Activated T-helper 2 cell treated with anti-CD3 and anti-CD28 coated beads, Interferon-gamma antibody, Interleukin-2, Interleukin-4, amounts not matched to agents 10 μg/mL and 5 μg/mL and 100 μg/mL, durations not matched to agents 14 hours and 24 hours and 36 hours (primary cell): ENCODE measurements at regions not wholly inside any gene's neighbourhood (a gene's known extent, or its start where the extent isn't known, plus 50 kb on each side); places are given as distances from the start of the nearest gene placed in this dataset.
"Not testable (repeated sequence)": the region's sequence is repeated elsewhere in the genome, so short reads cannot be mapped to it uniquely, and the experiment has no call there.

Source experiments
- DNase-seq: peaks from one replicate; pipeline ENCODE4 v3.0.0; 2021; ENCODE audit warnings: low spot score
- H3K27ac Mint-ChIP-seq: one replicate; pipeline ENCODE4 v1.8.0; 2021; ENCODE audit warnings: mixed read lengths
- H3K27me3 Mint-ChIP-seq: one replicate; pipeline ENCODE4 v1.8.0; 2021; ENCODE audit warnings: low read depth, mixed read lengths
- H3K36me3 Mint-ChIP-seq: one replicate; pipeline ENCODE4 v1.8.0; 2021; ENCODE audit warnings: low read depth, mixed read lengths
- H3K4me1 Mint-ChIP-seq: one replicate; pipeline ENCODE4 v1.8.0; 2021; ENCODE audit warnings: low read depth, mixed read lengths
- H3K4me3 Mint-ChIP-seq: one replicate; pipeline ENCODE4 v1.8.0; 2021; ENCODE audit warnings: low read depth, mild to moderate bottlenecking, moderate library complexity, mixed read lengths
- H3K9me3 Mint-ChIP-seq: one replicate; pipeline ENCODE4 v1.8.0; 2021; ENCODE audit warnings: mixed read lengths
- intact Hi-C: fragments of 100-400 bp; cut with micrococcal nuclease; formaldehyde crosslinking; loops from one replicate; pipeline ENCODE4 v1.15.1; 2023

DNA sequence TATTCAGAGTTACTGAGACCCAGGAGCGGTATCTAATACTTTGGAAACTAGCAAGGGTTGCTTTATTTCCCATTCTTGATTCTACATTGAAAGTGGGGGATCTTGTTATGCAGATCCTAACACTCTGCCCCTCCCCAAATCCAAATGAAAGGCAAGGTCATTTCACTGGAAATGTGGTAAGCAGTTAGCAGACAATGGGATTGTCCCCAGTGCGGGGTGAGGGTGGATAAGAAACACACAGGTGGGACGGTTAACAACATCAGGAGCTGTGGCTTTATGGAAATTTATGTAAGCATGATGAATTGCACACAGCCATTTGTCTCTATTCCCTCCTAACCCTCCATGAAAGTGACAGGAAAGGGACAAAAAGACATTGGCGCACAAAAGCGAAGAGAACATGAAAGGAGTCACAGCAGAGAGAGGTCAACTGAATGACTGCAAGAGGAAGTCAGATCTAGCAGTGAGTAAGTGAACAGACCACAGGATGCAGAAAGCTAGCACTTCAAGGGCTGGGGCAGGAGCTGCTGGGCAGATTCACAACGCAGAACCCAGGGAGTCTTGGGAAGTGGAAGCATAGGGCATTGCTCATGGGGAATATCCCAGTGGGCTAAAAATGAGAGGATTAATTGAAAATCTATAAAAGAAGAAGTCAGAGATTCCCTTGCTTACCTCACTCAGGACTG, 184.4 kb downstream of the HSD17B3 start:
- H3K27me3 Mint-ChIP-seq = peaks cover 15% of the 10 kb centered on the region
- no peak overlapping the region for H3K27ac Mint-ChIP-seq
- peaks cover 33% of the 10 kb centered on the region for H3K4me1 Mint-ChIP-seq
- H3K36me3 Mint-ChIP-seq = no peaks in the 10 kb centered on the region
- intact Hi-C loops = no loop called here
- DNase-seq = no peak
- no peak overlapping the region for H3K4me3 Mint-ChIP-seq
- H3K9me3 Mint-ChIP-seq = peaks cover 14% of the 10 kb centered on the region

DNA sequence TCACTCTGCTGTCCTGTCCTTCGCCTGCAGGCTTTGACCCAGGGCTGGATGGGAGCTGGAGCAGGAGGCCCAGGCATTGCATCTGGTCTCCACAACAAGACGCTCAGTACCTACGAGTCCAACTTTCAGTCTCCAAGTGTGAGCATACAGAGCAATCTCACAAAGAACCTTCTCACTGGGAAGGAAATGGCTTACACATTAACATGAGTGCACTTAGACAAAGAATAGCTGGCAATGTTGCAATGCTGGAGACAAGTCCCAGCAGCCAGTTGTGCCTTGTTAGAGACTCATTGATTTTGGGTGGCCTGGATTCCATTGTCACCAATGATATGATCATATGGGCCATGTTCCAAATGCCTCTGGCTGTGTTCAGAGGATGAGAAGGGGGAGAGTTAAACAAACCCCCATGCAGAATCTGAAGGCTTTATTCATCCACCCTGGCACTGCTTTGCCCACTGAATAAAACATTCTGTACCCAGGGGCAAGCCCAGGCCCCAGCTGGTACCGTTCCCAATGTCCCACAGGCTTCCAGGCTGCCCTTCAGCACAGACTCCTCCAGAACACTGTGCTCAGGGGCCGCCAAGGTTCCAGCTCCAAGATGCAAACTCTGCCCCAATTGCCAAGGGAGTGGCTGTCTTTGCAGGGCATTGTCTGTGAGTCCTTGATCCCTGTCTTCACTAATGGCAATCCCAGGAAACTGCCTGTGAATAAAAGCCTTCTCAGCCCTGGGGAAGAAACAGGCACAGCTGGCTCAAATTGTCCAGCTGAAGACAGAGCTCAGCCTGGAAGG, 185.5 kb downstream of the HSD17B3 start:
- H3K27me3 Mint-ChIP-seq = peaks cover 16% of the 10 kb centered on the region
- peaks cover 14% of the 10 kb centered on the region for H3K9me3 Mint-ChIP-seq
- H3K36me3 Mint-ChIP-seq = no peaks in the 10 kb centered on the region
- DNase-seq = no peak
- peaks cover 31% of the 10 kb centered on the region for H3K4me1 Mint-ChIP-seq
- no peak overlapping the region for H3K27ac Mint-ChIP-seq
- intact Hi-C loops = no loop called here
- no peak overlapping the region for H3K4me3 Mint-ChIP-seq

DNA sequence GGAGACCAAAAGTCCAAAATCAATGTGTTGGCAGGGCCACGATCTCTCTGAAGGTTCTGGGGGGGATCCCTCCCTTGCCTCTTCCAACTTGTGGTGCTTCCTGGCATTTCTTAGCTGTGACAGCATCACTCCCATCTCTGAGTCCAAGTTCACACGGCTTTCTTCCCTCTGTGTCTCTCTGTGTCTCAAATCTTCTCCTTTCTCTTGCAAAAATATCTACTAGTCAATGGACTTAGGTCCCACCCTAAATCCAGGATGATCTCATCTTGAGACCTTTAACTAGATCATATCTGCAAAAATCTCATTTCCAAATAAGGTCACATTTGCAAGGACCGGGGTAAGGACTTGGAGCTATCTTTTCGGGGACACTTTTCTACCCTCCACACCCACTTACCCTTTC, 186.1 kb downstream of the HSD17B3 start:
- intact Hi-C loops = no loop called here
- Mint-ChIP-seq H3K4me1 (peaks cover 24% of the 10 kb centered on the region), H3K9me3 (peaks cover 14% of the 10 kb centered on the region), H3K27ac (no peak overlapping the region), H3K36me3 (no peaks in the 10 kb centered on the region), H3K27me3 (peaks cover 19% of the 10 kb centered on the region), H3K4me3 (no peak overlapping the region)
- DNase-seq = no peak

DNA sequence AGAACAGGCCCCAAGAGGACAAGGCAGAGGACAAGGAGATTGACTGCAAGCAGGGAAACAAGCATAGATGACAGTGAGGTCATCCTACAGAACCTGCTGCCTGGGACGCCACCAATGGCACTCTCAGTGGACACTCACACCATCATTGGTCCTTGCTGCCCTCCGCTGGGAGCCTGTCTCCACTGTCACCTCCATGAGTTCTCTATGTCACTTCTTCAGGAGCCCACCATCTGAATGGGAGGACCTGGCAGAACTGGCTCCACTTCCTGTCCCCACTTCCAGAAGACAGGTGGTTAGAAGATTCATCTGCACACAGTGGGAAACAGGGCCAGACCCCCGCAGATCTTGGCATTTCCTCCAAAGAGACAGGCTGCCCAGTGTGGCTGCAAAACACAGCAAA, 188.9 kb downstream of the HSD17B3 start:
- no peak overlapping the region for H3K4me3 Mint-ChIP-seq
- no peak for DNase-seq
- H3K27ac Mint-ChIP-seq = no peak overlapping the region
- intact Hi-C loops = no loop called here
- no peaks in the 10 kb centered on the region for H3K9me3 Mint-ChIP-seq
- no peaks in the 10 kb centered on the region for H3K36me3 Mint-ChIP-seq
- peaks cover 21% of the 10 kb centered on the region for H3K4me1 Mint-ChIP-seq
- peaks cover 24% of the 10 kb centered on the region for H3K27me3 Mint-ChIP-seq

DNA sequence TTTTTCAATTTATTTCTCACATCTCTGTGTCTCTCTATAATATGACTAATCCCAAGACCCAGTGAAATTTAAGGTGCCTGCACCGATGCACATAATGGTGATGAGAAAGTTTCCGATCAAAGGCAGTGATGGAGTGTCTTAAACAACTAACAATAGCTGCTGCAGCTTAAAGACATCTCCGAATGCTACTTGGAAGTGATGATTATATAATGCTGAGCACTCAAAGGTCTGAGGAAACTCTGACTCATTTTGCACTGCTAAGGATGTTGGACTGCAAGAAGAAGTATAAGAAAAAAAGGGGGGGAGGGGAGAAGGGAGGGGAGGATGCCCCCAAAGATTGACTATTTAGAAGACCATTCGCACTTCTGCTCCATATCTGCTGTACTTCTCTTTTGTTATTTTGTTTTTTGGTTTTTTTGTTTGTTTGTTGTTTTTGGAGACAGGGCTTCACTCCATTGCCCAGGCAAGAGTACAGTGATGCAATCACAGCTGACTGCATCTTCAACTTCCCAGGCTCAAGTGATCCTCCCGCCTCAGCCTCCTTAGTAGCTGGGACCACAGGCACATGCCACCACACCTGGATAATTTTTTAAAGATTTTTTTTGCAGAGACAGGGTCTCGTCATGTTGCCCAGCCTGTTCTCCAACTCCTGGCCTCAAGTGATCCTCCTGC, 192.2 kb downstream of the HSD17B3 start:
- Mint-ChIP-seq H3K27me3 (peaks cover 27% of the 10 kb centered on the region), H3K9me3 (peaks cover 11% of the 10 kb centered on the region), H3K36me3 (peaks cover 4% of the 10 kb centered on the region), H3K4me3 (no peak overlapping the region), H3K4me1 (peaks cover 4% of the 10 kb centered on the region), H3K27ac (no peak overlapping the region)
- DNase-seq = no peak
- intact Hi-C loops = no loop called here

DNA sequence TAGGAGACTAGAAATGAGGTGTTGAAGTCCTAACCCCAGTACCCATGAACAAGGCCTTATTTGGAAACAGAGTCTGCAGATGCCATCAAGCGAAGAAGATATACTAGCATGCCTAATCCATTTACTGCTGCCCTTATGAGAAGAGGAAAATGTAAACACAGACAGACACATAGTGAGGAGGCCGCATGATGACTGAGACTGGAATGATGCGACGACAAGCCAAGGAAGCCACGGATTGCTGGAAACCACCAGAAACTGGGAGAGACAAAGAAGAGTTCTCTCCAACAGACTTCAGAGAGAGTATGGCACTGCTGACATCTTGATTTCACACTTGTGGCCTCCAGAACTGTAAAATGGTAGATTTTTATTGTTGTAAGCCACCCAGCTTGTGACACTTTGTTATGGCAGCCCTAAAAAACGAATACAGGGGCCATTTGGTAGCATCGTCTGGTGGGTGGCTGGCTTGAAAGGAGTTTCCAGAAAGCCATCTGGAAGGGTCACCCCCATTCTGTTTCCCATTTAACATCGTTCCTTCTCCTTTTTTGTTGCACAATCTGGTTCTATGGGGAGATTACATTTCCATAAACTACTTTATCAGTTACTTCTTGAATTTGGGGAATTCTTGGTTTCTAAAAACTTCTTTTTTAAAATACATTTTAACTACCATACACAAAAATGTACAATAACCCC, 193.1 kb downstream of the HSD17B3 start:
- peaks cover 4% of the 10 kb centered on the region for H3K4me1 Mint-ChIP-seq
- no peak overlapping the region for H3K4me3 Mint-ChIP-seq
- no peak overlapping the region for H3K27ac Mint-ChIP-seq
- intact Hi-C loops = no loop called here
- peaks cover 27% of the 10 kb centered on the region for H3K27me3 Mint-ChIP-seq
- no peak for DNase-seq
- H3K9me3 Mint-ChIP-seq = peaks cover 16% of the 10 kb centered on the region
- peaks cover 4% of the 10 kb centered on the region for H3K36me3 Mint-ChIP-seq

DNA sequence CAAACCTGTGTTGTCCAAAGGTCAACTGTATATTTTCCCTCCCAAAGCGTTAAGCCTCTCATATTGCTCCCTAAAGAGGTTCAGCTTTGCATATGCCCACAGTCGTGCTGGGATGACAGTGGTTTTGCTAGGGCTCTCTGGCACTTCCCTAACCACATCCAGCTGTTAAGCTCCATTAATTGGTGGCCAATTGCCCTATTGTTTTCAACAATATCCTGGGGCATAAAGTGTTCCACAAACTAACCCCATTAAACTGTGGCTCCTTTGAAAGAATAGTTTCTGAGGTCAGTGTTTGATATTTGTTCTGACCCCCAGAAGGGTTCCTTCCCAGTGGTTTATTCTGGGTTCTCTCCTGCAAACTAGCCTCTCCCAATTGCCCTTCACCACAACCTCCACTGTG, 194.5 kb downstream of the HSD17B3 start:
- peaks cover 4% of the 10 kb centered on the region for H3K36me3 Mint-ChIP-seq
- H3K4me1 Mint-ChIP-seq = peaks cover 4% of the 10 kb centered on the region
- no peak overlapping the region for H3K27ac Mint-ChIP-seq
- no peak overlapping the region for H3K4me3 Mint-ChIP-seq
- peaks cover 16% of the 10 kb centered on the region for H3K9me3 Mint-ChIP-seq
- no peak for DNase-seq
- intact Hi-C loops = no loop called here
- peaks cover 28% of the 10 kb centered on the region for H3K27me3 Mint-ChIP-seq

DNA sequence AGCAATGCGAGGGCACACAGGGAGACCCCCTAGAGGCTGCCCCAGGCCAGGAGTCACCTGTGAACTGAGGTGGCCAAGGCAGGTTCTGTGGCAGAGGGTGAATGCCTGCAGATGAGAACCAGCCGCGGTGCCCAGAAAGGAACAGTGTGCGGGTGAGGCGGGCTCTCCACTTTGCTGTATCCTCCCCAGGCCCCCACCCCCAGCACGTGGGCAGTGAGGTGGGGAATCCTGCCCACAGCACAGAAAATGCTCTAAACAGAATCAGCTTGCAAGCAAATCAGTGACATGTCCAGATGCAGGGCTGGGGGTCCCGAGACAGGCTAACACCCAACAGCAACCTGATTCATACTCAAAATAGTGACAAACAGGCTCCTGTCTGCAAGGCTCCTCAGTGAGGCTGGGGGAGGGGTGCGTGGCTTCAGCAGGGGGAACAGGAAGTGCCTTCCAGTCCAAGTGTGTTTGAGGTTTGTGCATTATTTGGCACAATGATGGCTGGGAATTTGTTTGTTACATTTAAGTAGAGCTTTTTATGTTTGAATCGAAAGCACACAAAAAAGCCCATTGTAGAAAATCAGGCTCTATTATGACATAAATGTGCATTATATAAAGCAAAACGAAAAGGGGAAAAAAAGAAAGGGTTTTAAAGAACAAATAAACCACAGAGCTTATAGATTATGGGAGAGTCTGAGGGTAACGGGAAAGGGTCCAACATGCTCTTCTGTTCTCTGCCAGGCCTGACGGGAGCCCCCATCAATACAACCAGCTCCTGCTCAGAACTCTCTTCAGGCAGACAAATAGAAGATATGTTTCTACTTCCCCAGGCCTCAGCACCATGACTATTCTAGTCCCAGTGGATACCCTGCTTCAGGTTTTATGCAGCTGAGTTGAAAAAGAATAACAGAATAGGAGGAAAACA, 201.3 kb downstream of the HSD17B3 start:
- H3K4me1 Mint-ChIP-seq = peaks cover 6% of the 10 kb centered on the region
- H3K9me3 Mint-ChIP-seq = peaks cover 17% of the 10 kb centered on the region
- no peak overlapping the region for H3K27ac Mint-ChIP-seq
- H3K27me3 Mint-ChIP-seq = peaks cover 4% of the 10 kb centered on the region
- no peak for DNase-seq
- H3K4me3 Mint-ChIP-seq = no peak overlapping the region
- peaks cover 3% of the 10 kb centered on the region for H3K36me3 Mint-ChIP-seq
- intact Hi-C loops = no loop called here

DNA sequence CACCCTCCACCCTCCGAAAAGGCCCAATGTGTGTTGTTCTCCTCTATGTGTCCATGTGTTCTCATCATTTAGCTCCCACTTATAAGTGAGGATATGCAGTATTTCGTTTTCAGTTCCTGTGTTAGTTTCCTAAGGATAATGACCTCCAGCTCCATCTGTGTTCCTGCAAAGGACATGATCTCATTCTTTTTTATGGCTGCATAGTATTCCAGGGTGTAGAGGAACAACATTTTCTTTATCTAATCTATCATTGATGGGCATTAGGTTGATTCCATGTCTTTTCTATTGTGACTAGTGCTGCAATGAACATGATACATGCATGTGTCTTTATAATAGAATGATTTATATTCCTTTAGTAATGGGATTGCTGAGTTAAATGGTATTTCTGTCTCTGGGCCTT, 211.3 kb downstream of the HSD17B3 start:
- H3K27ac Mint-ChIP-seq, H3K9me3 Mint-ChIP-seq, DNase-seq, H3K4me1 Mint-ChIP-seq, H3K4me3 Mint-ChIP-seq, intact Hi-C loops, H3K36me3 Mint-ChIP-seq: not testable (repeated sequence)
- H3K27me3 Mint-ChIP-seq = peaks cover 16% of the 10 kb centered on the region

DNA sequence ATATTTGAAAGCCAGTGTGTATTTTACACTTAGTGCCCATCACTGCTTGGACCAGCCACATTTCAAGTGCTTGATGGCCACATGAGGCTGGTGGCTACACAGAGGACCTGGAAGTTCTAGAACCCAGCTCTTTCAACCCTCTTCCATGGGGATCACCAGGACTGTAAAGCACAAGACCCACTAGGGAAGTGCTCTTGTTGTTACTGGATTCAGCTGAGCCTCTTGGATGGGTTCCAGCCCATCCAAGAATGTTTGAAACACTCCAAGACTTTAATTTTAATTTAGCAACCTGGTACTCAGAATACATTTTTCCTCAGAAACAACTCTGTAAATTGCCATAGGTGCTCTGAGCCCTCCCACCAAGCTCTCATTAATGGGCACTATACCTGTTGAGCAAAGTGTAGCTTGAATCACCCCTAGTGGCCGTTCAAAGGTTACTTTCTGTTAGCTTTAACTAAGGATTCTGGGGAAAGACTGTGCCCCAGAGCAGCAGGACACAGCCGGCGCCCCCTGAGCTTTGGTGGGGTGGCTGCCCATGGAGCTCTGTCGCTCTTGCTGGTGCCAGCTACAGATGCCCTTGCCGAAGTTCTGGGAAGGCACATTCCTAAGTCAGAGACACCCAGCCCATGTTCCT, 212.4 kb downstream of the HSD17B3 start:
- peaks cover 16% of the 10 kb centered on the region for H3K27me3 Mint-ChIP-seq
- no peaks in the 10 kb centered on the region for H3K9me3 Mint-ChIP-seq
- no peaks in the 10 kb centered on the region for H3K36me3 Mint-ChIP-seq
- DNase-seq = no peak
- H3K27ac Mint-ChIP-seq = no peak overlapping the region
- peaks cover 2% of the 10 kb centered on the region for H3K4me1 Mint-ChIP-seq
- no peak overlapping the region for H3K4me3 Mint-ChIP-seq
- intact Hi-C loops = no loop called here

DNA sequence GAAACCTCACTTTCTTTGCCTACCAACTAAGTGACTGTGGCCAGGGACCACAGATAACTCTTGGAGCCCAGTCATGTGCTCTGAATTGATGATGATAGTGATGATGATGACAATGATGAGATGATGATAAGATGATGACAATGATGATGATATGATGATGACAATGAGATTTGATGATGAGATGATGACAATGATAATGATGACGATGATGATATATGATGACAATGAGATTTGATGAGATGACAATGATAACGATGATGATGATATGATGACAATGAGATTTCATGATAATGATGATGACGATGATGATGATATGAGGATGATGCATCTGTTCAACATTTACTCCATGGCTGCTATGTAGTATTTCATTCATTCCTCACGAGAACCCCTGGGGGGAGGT, 213.0 kb downstream of the ERCC6L2 start:
- no peak overlapping the region for H3K4me3 Mint-ChIP-seq
- no peaks in the 10 kb centered on the region for H3K36me3 Mint-ChIP-seq
- no peak overlapping the region for H3K27ac Mint-ChIP-seq
- intact Hi-C loops = no loop called here
- H3K27me3 Mint-ChIP-seq = peaks cover 17% of the 10 kb centered on the region
- peaks cover 2% of the 10 kb centered on the region for H3K4me1 Mint-ChIP-seq
- no peak for DNase-seq
- H3K9me3 Mint-ChIP-seq = no peaks in the 10 kb centered on the region
